ENCODE measurements at regions not wholly inside any gene's neighbourhood (a gene's known extent, or its start where the extent isn't known, plus 50 kb on each side); places are given as distances from the start of the nearest gene placed in this dataset.

DNA sequence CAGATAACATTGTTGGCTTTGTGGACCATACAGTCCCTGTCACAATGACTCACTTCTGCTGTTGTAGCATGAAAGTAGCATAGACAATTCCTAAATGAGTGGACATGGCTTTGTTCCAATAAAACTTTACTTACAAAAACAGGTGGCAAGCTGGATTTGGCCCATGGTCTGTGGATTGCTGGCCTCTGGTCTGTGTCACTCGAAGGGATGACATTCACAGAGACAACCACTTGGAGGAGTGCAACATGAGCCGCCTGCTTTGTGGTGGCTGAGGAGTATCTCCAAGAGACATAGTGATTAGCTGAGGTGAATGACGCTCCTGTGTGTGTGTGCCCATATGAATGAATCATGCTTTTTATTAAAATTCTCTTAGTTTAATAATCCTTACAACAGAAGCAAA is 81.3 kb upstream of the NRXN3 start:
- DNase-seq (ENCODE audit: insufficient read length, low spot score) (no peak), FAIRE-seq (no peak)
- TF ChIP-seq, protein P1, sequence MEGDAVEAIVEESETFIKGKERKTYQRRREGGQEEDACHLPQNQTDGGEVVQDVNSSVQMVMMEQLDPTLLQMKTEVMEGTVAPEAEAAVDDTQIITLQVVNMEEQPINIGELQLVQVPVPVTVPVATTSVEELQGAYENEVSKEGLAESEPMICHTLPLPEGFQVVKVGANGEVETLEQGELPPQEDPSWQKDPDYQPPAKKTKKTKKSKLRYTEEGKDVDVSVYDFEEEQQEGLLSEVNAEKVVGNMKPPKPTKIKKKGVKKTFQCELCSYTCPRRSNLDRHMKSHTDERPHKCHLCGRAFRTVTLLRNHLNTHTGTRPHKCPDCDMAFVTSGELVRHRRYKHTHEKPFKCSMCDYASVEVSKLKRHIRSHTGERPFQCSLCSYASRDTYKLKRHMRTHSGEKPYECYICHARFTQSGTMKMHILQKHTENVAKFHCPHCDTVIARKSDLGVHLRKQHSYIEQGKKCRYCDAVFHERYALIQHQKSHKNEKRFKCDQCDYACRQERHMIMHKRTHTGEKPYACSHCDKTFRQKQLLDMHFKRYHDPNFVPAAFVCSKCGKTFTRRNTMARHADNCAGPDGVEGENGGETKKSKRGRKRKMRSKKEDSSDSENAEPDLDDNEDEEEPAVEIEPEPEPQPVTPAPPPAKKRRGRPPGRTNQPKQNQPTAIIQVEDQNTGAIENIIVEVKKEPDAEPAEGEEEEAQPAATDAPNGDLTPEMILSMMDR (IDR thresholded peaks at IDR 0.05; ENCODE audit: insufficient read depth, missing control alignments), result no peak

DNA sequence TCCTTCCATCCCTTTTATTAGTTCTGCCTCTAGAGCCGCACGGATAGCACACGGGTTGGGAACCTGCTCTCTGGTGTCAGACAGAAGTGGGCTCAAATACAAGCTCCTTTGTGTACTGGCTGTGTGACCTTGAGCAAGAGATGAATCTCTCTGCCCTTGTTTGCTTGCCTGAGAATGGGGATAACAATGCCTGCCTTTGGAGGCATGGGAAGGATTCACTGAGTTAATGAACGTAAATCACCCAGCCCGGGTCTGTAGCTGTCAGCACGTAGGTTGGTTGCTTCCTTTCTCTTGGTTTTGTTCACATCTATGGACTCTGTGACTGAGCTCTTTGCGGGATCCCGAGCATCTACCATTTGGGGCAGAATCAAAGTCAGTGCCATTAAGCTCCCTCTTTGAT is 79.3 kb upstream of the NRXN3 start:
- no peak for FAIRE-seq
- DNase-seq (ENCODE audit: insufficient read length, low spot score), result no peak
- TF ChIP-seq, protein P1 (IDR thresholded peaks at IDR 0.05; ENCODE audit: insufficient read depth, missing control alignments), result no peak

DNA sequence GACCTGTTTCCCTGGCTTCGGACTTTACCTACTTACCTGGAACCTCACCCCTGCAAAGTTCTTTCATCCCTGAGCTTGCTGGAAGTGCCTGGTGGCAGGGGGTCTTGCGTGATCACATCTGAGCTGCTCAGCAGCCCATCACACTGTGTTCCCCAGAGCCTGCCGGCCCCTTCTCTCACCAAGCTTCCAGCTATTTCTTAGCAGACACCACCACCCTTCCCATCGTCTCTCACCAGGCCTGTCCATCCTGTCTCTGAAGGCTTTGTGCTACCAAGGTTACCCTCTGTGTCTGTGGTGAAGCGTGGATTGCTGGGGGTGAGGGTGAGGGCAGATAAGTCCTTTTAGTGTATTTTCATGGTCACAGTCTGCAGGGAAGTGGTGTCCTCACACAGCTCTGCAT is 78.8 kb upstream of the NRXN3 start:
- DNase-seq (ENCODE audit: insufficient read length, low spot score) (no peak), FAIRE-seq (no peak)
- TF ChIP-seq, protein P1 (IDR thresholded peaks at IDR 0.05; ENCODE audit: insufficient read depth, missing control alignments), result no peak

DNA sequence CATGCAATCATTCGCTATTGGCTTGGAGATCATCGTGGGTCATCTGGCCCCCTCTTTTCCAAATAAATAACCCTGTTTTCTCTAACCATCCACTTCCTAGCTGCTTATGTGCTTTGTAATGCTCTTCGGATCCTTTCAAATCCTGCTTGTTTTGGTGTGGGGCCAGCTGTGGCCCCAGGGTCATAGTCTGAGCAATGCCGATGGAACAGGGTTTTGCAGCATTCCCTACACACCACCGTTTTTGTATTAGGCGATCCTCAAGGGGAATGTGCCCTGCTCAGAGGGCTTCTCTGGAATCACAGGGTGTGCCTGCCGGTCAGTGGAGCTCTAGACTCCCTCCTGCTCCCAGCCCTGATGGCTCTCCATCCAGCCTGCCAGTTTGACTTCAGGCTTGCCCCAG is 78.1 kb upstream of the NRXN3 start:
- TF ChIP-seq, protein P1 (IDR thresholded peaks at IDR 0.05; ENCODE audit: insufficient read depth, missing control alignments), result no peak
- FAIRE-seq (no peak), DNase-seq (ENCODE audit: insufficient read length, low spot score) (no peak)

DNA sequence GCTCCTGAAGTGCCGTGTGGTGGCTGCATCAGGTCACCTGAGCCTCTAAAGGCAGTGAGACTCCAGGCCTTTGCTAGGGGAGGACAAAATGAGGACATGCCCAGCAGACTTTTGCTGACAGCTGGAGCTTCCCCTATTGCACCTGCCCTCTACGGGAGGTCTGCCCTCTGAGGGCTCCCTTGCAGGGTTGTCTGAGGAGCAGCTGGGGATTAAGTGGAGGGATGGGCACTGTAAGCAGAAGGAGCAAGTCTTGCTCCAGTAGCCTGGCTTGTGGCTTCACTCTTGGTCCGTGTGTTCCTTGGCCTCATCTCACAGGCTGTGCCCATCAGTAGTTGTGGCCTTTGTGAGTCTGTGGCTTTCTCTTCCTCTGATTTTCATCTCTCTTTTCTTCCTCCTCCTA is 66.9 kb upstream of the NRXN3 start:
- TF ChIP-seq, protein P1 (IDR thresholded peaks at IDR 0.05; ENCODE audit: insufficient read depth, missing control alignments), result no peak
- FAIRE-seq (no peak), DNase-seq (ENCODE audit: insufficient read length, low spot score) (no peak)

DNA sequence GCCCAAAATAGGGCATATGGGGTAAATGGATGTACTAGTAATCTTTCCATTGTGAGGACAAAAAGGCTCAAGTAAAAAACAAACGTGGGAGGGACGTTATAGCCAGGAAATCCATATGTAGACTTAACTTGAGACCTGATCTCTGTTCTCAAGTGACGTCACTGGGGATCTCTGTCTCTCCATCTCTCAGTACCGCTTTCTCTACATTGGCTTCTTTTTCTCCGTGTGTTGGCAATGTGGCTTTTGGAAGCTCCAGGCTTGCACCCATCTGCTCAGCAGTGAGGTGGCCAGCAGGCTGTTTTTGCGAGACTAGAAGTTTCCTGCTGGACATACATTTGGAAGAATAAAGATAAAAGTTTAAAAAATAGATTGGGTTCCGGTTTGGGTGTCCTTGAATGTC is 66.0 kb upstream of the NRXN3 start:
- TF ChIP-seq, protein P1 (IDR thresholded peaks at IDR 0.05; ENCODE audit: insufficient read depth, missing control alignments), result no peak
- FAIRE-seq, result no peak
- no peak for DNase-seq (ENCODE audit: insufficient read length, low spot score)

DNA sequence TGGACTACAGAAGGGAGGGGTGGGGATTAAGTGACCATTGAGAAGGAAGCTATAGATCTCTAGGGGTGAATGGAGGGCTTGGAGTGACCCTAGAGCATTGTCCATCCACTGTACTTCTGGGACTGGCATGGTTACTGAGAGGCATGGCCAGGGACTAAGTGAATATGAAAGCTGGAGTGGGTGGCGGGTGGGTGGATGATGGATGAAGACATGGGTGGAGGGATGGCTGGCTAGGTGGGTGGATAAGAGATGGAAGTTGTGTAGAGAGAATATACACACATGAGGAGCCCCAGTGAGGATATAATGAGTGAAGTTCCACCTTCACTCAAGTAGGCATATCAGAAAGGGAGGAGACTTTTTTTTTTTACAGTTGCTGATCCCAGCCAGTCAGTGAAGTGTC is 65.5 kb upstream of the NRXN3 start:
- TF ChIP-seq, protein P1 (IDR thresholded peaks at IDR 0.05; ENCODE audit: insufficient read depth, missing control alignments), result no peak
- FAIRE-seq, result no peak
- no peak for DNase-seq (ENCODE audit: insufficient read length, low spot score)

Data from D721Med (cell line).